ENCODE measurements at regions not wholly inside any gene's neighbourhood (a gene's known extent, or its start where the extent isn't known, plus 50 kb on each side); places are given as distances from the start of the nearest gene placed in this dataset.

GRCh38 chr6:66184091-66184490 is 477.1 kb upstream of the EYS start:
- TF ChIP-seq REST (IDR thresholded peaks at IDR 0.05; ENCODE audit: low read depth), result no peak
- no peak for TF ChIP-seq TAF1 (IDR thresholded peaks at IDR 0.05; ENCODE audit: low read depth)
- TF ChIP-seq ZBTB7A (IDR thresholded peaks at IDR 0.05; ENCODE audit: low read depth), result no peak
- no peak for TF ChIP-seq TCF12 (IDR thresholded peaks at IDR 0.05; ENCODE audit: low read depth)
- no peak for TF ChIP-seq EGR1 (IDR thresholded peaks at IDR 0.05)
- TF ChIP-seq MAX (IDR thresholded peaks at IDR 0.05), result no peak
- no peak for TF ChIP-seq USF1 (IDR thresholded peaks at IDR 0.05)
- no peak for TF ChIP-seq RAD21 (IDR thresholded peaks at IDR 0.05; ENCODE audit: low read depth)
- TF ChIP-seq CEBPB (IDR thresholded peaks at IDR 0.05), result no peak
- TF ChIP-seq EP300 (IDR thresholded peaks at IDR 0.05; ENCODE audit: borderline replicate concordance), result no peak
- no peak for TF ChIP-seq NFIC (IDR thresholded peaks at IDR 0.05)
- TF ChIP-seq YY1 (IDR thresholded peaks at IDR 0.05; ENCODE audit: low read depth), result no peak
- TF ChIP-seq TEAD4 (IDR thresholded peaks at IDR 0.05), result no peak

GRCh38 chr6:66179361-66179760 is 472.3 kb upstream of the EYS start:
- TF ChIP-seq TAF1 (IDR thresholded peaks at IDR 0.05; ENCODE audit: low read depth) (no peak), FOXM1 (IDR thresholded peaks at IDR 0.05; ENCODE audit: borderline replicate concordance, low read depth) (no peak), EP300 (IDR thresholded peaks at IDR 0.05; ENCODE audit: borderline replicate concordance) (no peak), USF1 (IDR thresholded peaks at IDR 0.05) (no peak), CREB1 (IDR thresholded peaks at IDR 0.05; ENCODE audit: low read depth) (no peak), REST (IDR thresholded peaks at IDR 0.05; ENCODE audit: low read depth) (no peak)

GRCh38 chr6:66173587-66173986 is 466.6 kb upstream of the EYS start:
- TF ChIP-seq EP300 (IDR thresholded peaks at IDR 0.05; ENCODE audit: borderline replicate concordance) (no peak), YY1 (IDR thresholded peaks at IDR 0.05; ENCODE audit: low read depth) (no peak), CREB1 (IDR thresholded peaks at IDR 0.05; ENCODE audit: low read depth) (no peak), RAD21 (IDR thresholded peaks at IDR 0.05; ENCODE audit: low read depth) (no peak), FOXM1 (IDR thresholded peaks at IDR 0.05; ENCODE audit: borderline replicate concordance, low read depth) (no peak), TEAD4 (IDR thresholded peaks at IDR 0.05) (no peak), USF1 (IDR thresholded peaks at IDR 0.05) (no peak), EGR1 (IDR thresholded peaks at IDR 0.05) (no peak), MAX (IDR thresholded peaks at IDR 0.05) (no peak), TAF1 (IDR thresholded peaks at IDR 0.05; ENCODE audit: low read depth) (no peak), TCF12 (IDR thresholded peaks at IDR 0.05; ENCODE audit: low read depth) (no peak), NFIC (IDR thresholded peaks at IDR 0.05) (no peak), ZBTB7A (IDR thresholded peaks at IDR 0.05; ENCODE audit: low read depth) (no peak), CEBPB (IDR thresholded peaks at IDR 0.05) (no peak), REST (IDR thresholded peaks at IDR 0.05; ENCODE audit: low read depth) (no peak)

GRCh38 chr6:66161546-66162108 is 454.6 kb upstream of the EYS start:
- no peak for TF ChIP-seq TCF12 (IDR thresholded peaks at IDR 0.05; ENCODE audit: low read depth)
- no peak for TF ChIP-seq NFIC (IDR thresholded peaks at IDR 0.05)
